HG02943 (cell line): ENCODE measurements at regions not wholly inside any gene's neighbourhood (a gene's known extent, or its start where the extent isn't known, plus 50 kb on each side); places are given as distances from the start of the nearest gene placed in this dataset.

ENCODE experiments used
- ATAC-seq: cut with Tn5 transposase; IDR thresholded peaks from one replicate; pipeline ENCODE4 v1.9.1; 2021; ENCODE audit warnings: mild to moderate bottlenecking, low read depth, moderate library complexity; ENCODE audit not compliant: unreplicated experiment

DNA sequence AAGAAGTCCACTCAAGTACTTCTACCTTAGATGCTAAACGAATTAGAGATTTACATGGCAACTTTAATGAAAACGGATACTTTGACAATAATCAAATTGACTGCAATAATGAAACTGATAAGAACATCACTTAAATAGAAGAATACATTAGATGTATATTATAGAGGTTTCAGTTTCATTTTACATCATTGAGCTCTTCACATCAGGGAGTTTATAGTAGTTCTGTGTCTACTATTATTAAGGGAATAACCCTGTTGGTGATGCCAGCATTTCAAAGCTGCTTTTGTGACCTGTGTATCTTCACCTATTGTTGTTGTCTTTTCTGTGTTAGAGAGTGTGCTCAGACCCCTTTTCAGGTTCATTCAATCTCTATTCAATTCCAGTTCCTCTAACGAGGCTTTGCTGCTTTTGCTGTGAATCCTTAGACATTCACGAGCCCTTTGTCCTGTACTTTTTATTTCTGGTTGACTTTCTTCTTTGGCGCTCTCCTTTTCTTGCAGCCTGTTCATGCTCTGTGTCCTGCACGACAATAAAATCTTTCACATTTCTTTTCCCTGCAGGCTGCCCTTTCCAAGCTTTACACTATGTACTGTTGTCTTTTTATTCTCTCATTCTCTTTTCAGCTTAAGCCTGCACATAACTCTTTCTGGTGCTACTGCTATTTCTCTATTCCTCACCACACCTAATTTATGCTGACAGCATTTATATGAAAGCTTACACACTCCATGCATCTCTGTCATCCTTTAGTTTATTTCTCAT lies 232.1 kb downstream of the CPE start:
- no peak for ATAC-seq

DNA sequence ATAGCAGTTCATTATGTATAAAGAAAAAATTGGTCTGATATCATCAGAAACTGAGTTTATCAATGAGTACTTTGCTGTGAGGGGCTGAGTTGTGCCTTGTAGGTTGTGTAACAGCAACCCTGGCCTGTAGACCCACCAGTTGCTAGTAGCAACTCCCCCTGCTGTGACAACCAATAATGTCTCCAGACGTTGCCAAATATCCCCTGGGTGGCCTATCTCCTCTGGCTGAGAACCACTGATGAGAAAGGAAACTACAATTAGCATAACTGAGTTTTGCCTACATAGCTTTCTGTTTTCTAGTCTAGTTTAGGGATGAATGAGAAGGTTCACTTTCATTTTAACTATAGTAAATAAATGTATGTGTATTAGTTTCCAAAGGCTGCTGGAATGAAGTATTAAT lies 234.1 kb downstream of the CPE start:
- peak; percentile 81 for ATAC-seq

DNA sequence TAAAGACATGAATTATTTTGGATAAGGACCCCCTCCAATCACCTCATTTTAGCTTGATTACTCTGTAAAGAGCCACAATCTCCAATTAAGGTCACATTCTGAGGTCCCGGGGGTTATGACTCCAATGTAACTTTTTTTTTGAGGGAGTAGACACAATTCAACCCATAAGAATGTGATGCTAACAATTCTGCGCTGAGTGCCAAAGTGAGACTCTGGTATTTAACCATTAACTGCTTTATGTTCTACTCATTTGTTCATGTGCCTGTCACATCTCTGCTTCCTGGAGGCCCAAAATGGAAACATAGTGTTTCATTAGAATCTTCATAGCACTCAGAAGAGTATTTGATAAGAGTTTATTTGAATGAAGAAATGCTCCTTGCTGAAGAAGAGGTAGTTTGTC lies 234.8 kb downstream of the CPE start:
- no peak for ATAC-seq

DNA sequence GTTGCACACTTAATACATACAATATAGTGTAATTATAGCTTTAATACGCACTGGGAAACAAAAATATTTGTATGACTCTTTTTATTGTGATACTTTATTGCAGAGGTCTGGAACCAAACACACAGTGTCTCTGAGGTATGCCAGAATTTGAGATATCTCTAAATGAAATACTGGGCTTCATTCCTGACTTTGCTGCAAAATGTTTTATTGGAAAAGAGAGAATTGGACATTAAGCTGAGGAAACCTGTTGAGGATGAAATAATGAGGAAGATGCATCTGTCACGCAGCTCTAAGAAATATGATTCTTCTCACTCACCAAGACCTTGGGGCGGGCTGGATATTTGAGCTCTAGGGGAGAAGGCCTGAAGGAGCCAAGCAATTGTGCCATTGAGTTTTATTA lies 242.1 kb downstream of the CPE start:
- no peak for ATAC-seq

DNA sequence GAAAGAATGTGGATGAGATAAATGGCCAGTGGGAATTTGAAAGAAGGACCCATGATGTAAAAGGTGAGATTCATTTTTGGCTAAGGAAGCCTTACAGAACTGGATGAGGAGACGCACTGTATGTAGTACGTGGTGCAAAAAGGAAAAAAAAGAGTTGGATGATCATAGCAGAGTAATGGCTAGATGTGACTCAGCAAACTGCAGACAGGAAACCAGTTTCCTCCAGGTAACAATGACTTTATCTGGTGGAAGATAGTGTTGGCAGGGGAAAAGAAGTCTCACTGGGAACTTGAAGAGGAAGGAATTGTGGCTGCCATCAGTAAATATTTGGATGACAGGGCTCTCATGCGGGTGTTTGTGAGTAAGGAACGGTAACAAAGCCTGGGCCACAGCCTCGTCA lies 243.2 kb downstream of the CPE start:
- no peak for ATAC-seq

DNA sequence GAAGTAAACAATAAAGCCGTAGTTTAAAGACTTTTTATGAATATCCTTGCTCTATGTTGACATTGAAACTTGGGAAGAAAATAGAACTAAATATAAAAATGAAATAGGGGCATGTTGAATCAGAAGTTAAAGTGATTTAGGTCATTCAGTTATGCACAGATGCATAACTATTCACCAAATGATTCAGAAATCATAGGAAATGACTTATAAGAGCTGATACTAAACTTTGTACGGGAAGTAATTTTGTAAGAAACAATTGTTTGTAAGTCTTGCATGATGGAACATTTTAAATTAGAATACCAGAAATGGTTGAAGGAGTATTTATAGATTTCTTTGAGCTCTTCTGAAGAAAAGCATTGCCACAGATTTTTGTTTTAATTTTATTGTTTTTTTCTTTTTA lies 246.5 kb downstream of the CPE start:
- no peak for ATAC-seq

DNA sequence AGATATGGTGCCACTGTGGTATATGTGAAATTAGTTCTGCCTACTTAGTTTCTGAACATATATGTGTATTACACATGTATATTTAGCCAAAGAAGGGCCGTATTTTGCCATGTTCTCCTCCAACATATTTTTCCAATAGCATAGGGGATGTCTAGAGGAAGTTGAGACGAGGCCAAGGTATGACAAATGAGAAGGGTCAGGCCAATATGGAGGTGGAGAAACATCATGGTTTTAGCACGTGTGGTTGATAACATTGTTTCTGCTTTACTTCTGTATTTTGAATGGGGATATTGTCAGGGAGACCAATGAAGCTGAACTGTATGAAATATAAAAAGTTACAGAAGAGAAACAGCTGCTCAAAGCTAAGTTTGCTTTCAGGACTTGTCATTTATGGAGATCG lies 246.7 kb upstream of the TLL1 start:
- no peak for ATAC-seq

DNA sequence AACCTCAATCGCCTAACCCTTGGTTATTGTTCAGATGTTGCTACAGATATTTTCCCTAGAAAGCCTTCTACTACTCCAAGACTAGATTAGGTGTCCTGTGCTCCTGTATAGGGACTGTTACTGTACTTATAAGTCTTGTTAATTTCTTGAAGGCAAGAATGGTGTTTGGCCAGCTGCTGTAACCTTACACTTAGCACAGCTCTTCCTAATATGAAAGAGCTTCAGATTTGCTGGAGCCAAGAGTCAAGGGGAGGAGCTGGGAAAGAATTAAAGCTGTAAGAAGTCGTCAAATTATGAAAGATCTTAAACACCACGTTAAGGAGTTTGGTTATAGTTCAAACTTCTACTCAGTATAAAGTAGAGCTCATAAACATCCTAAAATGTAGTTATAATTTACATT lies 245.9 kb upstream of the TLL1 start:
- no peak for ATAC-seq

DNA sequence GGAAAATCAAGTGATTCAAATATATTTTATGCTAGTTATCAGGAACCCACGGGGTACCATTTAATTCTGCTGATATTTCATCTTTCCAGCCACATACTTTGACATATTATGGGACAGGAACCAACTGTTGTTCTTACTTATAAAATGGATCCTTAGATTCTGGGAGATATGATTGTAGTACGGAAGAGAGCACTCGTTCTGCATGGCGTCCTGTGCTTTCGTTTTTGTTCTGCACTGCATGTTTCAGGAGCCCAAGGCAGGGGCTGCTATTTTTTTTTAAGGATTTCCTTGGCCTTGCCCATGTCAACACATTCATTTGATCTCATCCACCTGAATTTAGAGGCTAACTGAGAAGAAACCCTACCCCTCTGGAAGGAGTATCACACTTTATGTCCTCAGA lies 245.5 kb upstream of the TLL1 start:
- no peak for ATAC-seq

DNA sequence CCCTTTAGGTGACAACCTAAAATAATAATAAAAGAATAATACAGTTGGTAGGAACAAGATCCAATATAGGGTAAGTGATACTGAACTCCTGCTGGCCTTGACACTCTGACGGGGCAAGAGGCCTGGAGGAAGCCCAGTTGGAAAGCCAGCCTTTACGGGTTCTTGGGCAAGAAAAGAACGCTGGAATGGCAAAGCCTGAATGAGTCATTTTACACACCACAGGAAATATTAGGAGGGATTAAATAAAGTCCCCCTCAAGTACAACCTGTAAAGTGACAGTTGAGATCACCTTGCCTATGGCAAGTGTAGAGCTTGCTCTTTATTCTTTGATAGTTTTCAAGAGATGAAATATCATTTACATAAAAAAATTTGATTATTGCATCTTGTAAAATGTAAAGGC lies 244.5 kb upstream of the TLL1 start:
- ATAC-seq = no peak

DNA sequence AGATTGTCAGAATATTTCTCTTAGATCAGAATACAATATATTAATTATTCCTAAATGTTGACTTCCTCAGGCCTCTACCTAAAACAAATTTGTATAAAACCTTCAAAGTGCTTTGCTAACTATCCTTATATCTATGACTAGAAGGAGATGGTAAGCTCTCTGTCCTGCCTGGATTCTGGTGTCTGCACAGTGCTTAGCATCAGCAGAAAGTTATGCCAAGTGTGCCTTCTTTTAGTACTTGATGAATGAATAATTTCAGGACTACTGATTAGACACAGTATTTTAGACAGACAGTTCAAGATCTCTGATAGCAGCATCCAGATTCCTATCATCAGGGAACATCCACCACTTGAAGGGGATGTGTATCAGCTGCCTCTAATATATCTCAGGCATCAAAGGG lies 242.4 kb upstream of the TLL1 start:
- ATAC-seq = no peak

DNA sequence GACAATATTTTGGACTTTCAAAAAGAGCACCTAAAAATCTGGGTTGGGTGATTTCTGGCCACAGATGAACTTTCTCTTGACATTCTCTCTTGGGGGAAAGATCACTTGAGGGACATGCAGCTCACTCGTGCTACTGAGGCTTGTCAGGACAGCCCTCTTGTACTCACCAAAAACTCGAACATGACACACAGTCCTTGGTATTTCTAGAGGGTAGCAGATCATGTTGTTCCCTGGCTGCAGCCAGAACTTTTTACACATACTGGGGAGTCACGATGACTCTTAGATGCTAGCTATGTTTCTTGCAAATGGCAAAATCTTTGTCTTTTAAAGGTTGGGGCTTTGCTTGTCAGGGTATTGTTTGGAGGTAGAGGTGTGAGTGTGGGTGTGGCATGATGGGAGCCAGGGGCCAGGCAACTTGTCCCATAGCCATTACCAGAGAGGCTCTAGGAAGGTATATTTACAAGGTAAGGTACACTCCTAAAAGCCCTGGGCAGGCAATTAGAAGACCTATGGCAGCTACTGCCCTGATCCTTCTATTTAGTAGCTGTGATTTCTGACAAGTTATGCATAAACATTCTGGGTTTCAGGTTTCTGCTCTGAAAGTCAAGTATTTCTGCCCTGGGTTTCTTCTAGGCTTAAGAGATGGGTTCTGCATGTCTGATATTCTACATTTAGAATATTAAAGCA lies 241.7 kb upstream of the TLL1 start:
- no peak for ATAC-seq

DNA sequence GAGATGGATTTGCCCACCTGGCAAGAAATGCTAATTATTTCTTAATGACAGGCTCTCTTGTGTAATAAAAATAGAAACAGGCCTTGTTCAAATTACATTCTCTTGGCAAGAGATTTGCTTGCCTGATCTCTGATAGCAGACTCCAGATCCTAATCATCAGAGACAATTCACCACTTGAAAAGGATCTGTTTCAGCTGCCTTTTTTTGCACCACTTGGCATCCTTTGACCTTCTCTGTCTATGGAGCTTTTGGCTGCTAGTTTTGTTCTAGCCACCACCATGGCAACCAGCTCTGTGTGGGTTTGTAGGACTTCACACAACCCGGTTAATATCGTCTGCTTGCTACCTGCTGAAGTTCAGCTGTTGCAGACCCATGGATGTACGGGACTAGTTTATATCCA lies 241.1 kb upstream of the TLL1 start:
- no peak for ATAC-seq

DNA sequence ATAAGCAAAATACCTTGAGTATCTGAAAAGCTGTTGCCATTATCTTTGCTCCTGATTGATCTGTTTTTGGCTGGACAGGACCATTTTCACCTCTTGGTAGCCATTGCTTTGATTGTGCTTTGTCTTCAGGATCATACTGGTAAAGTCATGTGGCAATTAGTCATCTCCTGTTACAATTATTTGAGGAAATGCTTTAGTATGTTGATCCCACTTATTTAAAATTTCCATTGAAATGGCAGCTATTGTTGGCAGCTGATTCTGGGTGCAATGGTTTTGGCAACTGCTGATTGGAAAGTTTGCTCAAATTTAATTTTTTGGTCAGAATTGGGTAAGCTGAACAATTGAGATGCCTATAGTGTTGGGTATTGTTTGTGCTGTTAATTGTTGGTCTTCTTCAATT lies 238.3 kb upstream of the TLL1 start:
- no peak for ATAC-seq

DNA sequence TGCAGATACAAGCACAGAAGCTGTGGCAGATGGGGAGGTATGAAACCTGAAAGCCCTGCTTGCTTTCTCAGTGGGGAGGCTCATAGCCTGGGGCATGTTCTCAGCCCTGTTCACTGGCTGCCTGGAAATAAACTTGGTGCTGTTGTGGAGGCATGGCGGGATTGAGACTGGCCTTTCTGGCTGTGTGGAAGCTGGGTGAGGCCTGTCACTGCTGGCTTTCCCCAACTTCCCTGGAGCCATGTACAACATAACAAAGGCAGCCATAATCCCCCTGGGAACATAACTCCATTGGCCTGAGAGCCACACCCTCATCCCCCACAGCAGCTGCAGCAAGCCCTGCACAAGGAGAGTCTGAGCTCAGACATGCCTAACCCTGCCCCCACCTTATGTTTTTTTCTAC lies 237.7 kb upstream of the TLL1 start:
- no peak for ATAC-seq

DNA sequence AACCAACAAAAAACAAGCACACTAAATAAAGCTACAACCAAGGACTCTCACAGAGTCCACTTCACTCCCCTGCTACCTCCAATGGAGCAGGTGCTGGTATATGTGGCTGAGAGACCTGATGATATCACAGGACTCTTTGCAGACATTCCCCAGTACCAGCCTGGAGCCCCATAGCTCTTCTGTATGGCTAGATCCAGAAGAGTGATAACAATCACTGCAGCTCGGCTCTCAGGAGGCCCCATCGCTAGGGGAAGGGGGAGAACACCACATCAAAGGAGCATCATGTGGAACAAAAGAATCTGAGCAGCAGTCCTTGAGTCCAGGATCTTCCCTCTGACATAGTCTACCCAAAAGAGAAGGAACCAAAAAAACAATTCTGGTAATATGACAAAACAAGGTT lies 237.1 kb upstream of the TLL1 start:
- ATAC-seq = no peak

DNA sequence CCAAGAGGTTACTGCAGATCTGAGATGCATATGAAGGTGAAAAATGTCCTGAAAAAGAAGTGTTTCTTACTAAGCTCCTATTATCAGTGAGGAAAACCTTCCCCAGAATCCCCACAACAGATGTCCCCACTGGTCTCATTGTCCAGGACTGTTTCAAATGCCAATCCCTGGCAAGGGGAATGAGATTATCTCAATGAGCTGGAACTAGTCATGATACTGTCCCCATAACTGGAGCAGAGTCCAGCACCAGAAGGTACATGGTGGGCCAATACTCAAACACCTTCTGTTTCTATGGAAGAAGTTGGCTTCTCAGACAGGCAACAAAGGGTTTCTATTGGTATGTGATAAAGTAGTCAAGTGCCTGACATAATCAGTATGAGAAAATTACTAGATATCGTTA lies 221.1 kb upstream of the TLL1 start:
- no peak for ATAC-seq

DNA sequence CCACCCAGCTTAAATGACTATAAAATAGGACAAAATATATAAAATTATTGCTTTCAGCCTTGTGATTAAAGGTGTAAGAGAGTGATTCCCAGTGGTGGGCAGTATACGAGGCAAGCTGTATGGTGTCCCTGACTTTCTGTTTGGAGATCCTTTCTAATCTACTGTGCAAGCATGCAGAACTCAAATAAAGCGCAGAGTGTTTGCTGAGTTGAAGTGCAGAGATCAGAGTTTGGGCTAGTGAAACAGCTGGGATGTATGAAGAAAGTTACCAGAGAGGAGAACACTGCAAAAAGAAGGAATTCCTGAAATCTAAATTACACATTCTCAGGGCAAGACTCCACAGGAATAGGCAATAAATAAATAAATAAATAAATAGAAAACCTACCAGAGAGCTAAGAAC lies 218.5 kb upstream of the TLL1 start:
- ATAC-seq = no peak

DNA sequence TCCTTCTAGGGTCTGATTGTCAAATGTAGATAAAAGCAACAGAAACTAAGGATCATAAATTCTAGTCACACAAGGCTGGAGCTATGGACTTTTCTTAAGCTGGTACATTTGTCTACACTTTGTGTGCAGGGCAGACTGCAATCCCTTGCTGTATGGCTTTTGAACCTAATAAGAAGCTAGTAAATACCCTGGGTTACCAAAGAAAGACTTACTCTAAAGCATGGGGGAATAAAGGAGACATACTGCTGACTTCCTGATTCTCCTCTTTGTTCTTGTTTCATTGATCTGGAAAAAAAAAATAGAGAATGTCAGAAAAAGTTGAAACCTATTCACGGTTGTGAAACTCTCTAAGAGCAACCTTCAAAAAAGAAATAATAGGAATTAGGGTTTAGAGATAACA lies 216.6 kb upstream of the TLL1 start:
- ATAC-seq = no peak

DNA sequence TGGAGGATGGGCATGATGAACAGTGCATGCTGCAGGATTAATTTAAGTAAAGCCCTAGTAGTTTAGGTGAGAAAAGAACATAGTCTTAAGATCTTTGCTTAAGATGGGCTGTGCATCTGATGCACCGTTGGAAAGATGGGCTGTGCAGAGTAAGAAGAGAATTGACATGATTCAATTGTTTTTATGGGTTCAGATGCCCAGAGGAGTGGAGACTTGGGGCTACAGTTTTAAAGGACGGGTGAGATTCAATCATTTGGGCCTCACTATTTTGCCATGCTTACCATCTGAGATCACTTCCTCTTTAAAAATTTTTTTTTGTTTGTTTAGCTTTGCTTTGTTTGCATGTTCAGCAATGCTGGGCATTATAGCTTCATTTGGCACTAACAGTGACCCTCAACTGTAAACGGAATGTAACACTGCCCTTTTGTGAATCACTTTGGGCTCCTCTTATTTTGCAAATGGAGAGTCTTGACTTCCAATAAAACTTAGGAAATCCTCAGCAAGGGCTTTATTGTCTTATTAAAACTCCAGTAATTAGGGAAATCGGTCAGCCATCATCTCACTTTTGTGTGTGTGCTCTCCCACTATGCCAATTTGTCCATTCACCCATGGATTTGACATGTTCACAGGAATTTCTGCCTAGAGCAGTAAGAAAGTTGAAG lies 216.1 kb upstream of the TLL1 start:
- ATAC-seq = no peak

DNA sequence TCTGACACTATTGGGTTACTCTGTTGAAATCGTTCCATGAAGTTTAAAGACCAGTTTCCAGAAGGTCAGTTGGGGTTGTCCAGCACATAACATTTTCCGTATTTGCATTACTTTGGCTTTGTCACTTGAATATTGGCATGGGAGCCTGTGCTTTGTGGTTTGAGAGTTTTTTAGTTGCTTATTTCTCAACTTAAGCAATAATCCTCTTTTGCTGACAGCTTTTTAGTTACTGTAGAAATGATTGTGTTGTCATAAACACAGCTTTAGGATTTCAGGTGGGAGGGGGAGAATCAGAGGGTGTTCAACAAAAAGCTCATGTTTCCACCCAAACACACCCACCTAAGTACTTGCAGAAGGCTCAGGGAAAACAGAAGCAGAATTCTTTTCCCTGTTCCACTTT lies 210.7 kb upstream of the TLL1 start:
- ATAC-seq = no peak

DNA sequence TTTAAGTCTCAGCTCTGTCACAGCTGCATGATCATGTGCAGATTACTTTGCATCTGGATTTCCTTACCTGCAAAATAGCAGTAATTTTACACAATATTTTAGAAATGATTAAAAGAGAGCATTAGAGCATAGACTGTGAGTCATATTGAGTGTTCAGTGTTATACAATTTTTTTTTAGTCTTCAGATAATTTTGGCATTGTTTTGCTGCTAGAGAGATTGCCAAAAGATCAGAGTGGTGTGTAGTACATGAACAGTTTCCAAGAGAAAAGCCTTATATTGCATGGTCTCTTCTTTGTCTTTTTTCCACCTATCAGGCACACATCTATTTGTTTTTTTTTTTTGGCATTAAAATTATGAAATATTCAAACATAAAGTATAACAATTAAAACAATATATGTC lies 209.6 kb upstream of the TLL1 start:
- ATAC-seq = no peak
